ENCODE measurements at regions not wholly inside any gene's neighbourhood (a gene's known extent, or its start where the extent isn't known, plus 50 kb on each side); places are given as distances from the start of the nearest gene placed in this dataset.

GRCh38 chr3:170753421-170754310 is 116.3 kb downstream of the RPL22L1 start:
- DNase-seq, result no peak
- Histone ChIP-seq H3K27me3 (ENCODE audit: control insufficient read depth, insufficient read depth, low read length) (no peaks in the 10 kb centered on the region), H3K27ac (ENCODE audit: low read length) (no peak overlapping the region), H3K4me1 (ENCODE audit: control insufficient read depth, insufficient read depth, low read length) (peaks cover 5% of the 10 kb centered on the region), H3K9me3 (ENCODE audit: control insufficient read depth, low read depth, low read length) (no peaks in the 10 kb centered on the region), H3K36me3 (ENCODE audit: control insufficient read depth, insufficient read depth, low read length) (no peaks in the 10 kb centered on the region), H3K4me3 (ENCODE audit: low read length) (no peak overlapping the region)
- no CpG with 5 or more reads among the region's 2 CpGs for WGBS (ENCODE audit: insufficient coverage, low lambda C conversion rate)

GRCh38 chr3:170752571-170753155 is 117.3 kb downstream of the RPL22L1 start:
- peaks cover 5% of the 10 kb centered on the region for H3K4me1 ChIP-seq (ENCODE audit: control insufficient read depth, insufficient read depth, low read length)
- DNase-seq, result no peak
- no peak overlapping the region for H3K27ac ChIP-seq (ENCODE audit: low read length)
- H3K9me3 ChIP-seq (ENCODE audit: control insufficient read depth, low read depth, low read length), result no peaks in the 10 kb centered on the region
- H3K27me3 ChIP-seq (ENCODE audit: control insufficient read depth, insufficient read depth, low read length), result no peaks in the 10 kb centered on the region
- H3K4me3 ChIP-seq (ENCODE audit: low read length), result no peak overlapping the region
- 80% methylated on average over 1 of the region's 6 CpGs for WGBS (ENCODE audit: insufficient coverage, low lambda C conversion rate)
- H3K36me3 ChIP-seq (ENCODE audit: control insufficient read depth, insufficient read depth, low read length), result no peaks in the 10 kb centered on the region

- Histone ChIP-seq H3K27ac (ENCODE audit: low read length) (no peak overlapping the region), H3K4me3 (ENCODE audit: low read length) (no peak overlapping the region), H3K36me3 (ENCODE audit: control insufficient read depth, insufficient read depth, low read length) (no peaks in the 10 kb centered on the region), H3K4me1 (ENCODE audit: control insufficient read depth, insufficient read depth, low read length) (peaks cover 5% of the 10 kb centered on the region), H3K9me3 (ENCODE audit: control insufficient read depth, low read depth, low read length) (no peaks in the 10 kb centered on the region), H3K27me3 (ENCODE audit: control insufficient read depth, insufficient read depth, low read length) (no peaks in the 10 kb centered on the region)
- DNase-seq, result no peak
These were observed 118.1 kb downstream of the RPL22L1 start for GRCh38 chr3:170751899-170752293.

GRCh38 chr3:170751083-170751898 is 118.7 kb downstream of the RPL22L1 start:
- DNase-seq, result no peak
- Histone ChIP-seq H3K36me3 (ENCODE audit: control insufficient read depth, insufficient read depth, low read length) (no peaks in the 10 kb centered on the region), H3K27ac (ENCODE audit: low read length) (no peak overlapping the region), H3K4me1 (ENCODE audit: control insufficient read depth, insufficient read depth, low read length) (peaks cover 5% of the 10 kb centered on the region), H3K27me3 (ENCODE audit: control insufficient read depth, insufficient read depth, low read length) (no peaks in the 10 kb centered on the region), H3K4me3 (ENCODE audit: low read length) (no peak overlapping the region), H3K9me3 (ENCODE audit: control insufficient read depth, low read depth, low read length) (no peaks in the 10 kb centered on the region)
- no CpG with 5 or more reads among the region's 3 CpGs for WGBS (ENCODE audit: insufficient coverage, low lambda C conversion rate)

GRCh38 chr3:170750478-170750830 is 119.5 kb downstream of the RPL22L1 start:
- no peaks in the 10 kb centered on the region for H3K36me3 ChIP-seq (ENCODE audit: control insufficient read depth, insufficient read depth, low read length)
- H3K27me3 ChIP-seq (ENCODE audit: control insufficient read depth, insufficient read depth, low read length), result no peaks in the 10 kb centered on the region
- no peak for DNase-seq
- H3K27ac ChIP-seq (ENCODE audit: low read length), result no peak overlapping the region
- H3K9me3 ChIP-seq (ENCODE audit: control insufficient read depth, low read depth, low read length), result no peaks in the 10 kb centered on the region
- peaks cover 5% of the 10 kb centered on the region for H3K4me1 ChIP-seq (ENCODE audit: control insufficient read depth, insufficient read depth, low read length)
- WGBS (ENCODE audit: insufficient coverage, low lambda C conversion rate), result no CpG with 5 or more reads among the region's 2 CpGs
- no peak overlapping the region for H3K4me3 ChIP-seq (ENCODE audit: low read length)

- Histone ChIP-seq H3K4me1 (ENCODE audit: control insufficient read depth, insufficient read depth, low read length) (peaks cover 5% of the 10 kb centered on the region), H3K27ac (ENCODE audit: low read length) (no peak overlapping the region), H3K27me3 (ENCODE audit: control insufficient read depth, insufficient read depth, low read length) (no peaks in the 10 kb centered on the region), H3K4me3 (ENCODE audit: low read length) (no peak overlapping the region), H3K36me3 (ENCODE audit: control insufficient read depth, insufficient read depth, low read length) (no peaks in the 10 kb centered on the region), H3K9me3 (ENCODE audit: control insufficient read depth, low read depth, low read length) (no peaks in the 10 kb centered on the region)
- no peak for DNase-seq
These were observed 120.1 kb downstream of the RPL22L1 start for GRCh38 chr3:170749765-170750477.

- Histone ChIP-seq H3K27me3 (ENCODE audit: control insufficient read depth, insufficient read depth, low read length) (no peaks in the 10 kb centered on the region), H3K9me3 (ENCODE audit: control insufficient read depth, low read depth, low read length) (no peaks in the 10 kb centered on the region), H3K27ac (ENCODE audit: low read length) (no peak overlapping the region), H3K4me1 (ENCODE audit: control insufficient read depth, insufficient read depth, low read length) (peaks cover 5% of the 10 kb centered on the region), H3K36me3 (ENCODE audit: control insufficient read depth, insufficient read depth, low read length) (no peaks in the 10 kb centered on the region), H3K4me3 (ENCODE audit: low read length) (no peak overlapping the region)
- no CpG with 5 or more reads among the region's 1 CpG for WGBS (ENCODE audit: insufficient coverage, low lambda C conversion rate)
- DNase-seq, result no peak
These were observed 120.8 kb downstream of the RPL22L1 start for GRCh38 chr3:170749185-170749584.

GRCh38 chr3:170746175-170746942 is 123.6 kb downstream of the RPL22L1 start:
- no peak overlapping the region for H3K27ac ChIP-seq (ENCODE audit: low read length)
- H3K27me3 ChIP-seq (ENCODE audit: control insufficient read depth, insufficient read depth, low read length), result no peaks in the 10 kb centered on the region
- 80% methylated on average over 1 of the region's 3 CpGs for WGBS (ENCODE audit: insufficient coverage, low lambda C conversion rate)
- no peaks in the 10 kb centered on the region for H3K4me1 ChIP-seq (ENCODE audit: control insufficient read depth, insufficient read depth, low read length)
- H3K36me3 ChIP-seq (ENCODE audit: control insufficient read depth, insufficient read depth, low read length), result no peaks in the 10 kb centered on the region
- no peak for DNase-seq
- H3K4me3 ChIP-seq (ENCODE audit: low read length), result no peak overlapping the region
- no peaks in the 10 kb centered on the region for H3K9me3 ChIP-seq (ENCODE audit: control insufficient read depth, low read depth, low read length)

- Histone ChIP-seq H3K27me3 (ENCODE audit: control insufficient read depth, insufficient read depth, low read length) (no peaks in the 10 kb centered on the region), H3K4me3 (ENCODE audit: low read length) (no peak overlapping the region), H3K36me3 (ENCODE audit: control insufficient read depth, insufficient read depth, low read length) (no peaks in the 10 kb centered on the region), H3K4me1 (ENCODE audit: control insufficient read depth, insufficient read depth, low read length) (no peaks in the 10 kb centered on the region), H3K9me3 (ENCODE audit: control insufficient read depth, low read depth, low read length) (no peaks in the 10 kb centered on the region), H3K27ac (ENCODE audit: low read length) (no peak overlapping the region)
- DNase-seq, result no peak
These were observed 124.7 kb downstream of the RPL22L1 start for GRCh38 chr3:170745211-170745718.

All from large intestine (tissue), 3 donors.